Stomach (tissue), 8 donors: ENCODE measurements at regions not wholly inside any gene's neighbourhood (a gene's known extent, or its start where the extent isn't known, plus 50 kb on each side); places are given as distances from the start of the nearest gene placed in this dataset.

ENCODE experiments used
- DNase-seq, 2 donors: peaks; one replicate each; pipeline versions ENCODE4 v3.0.0 to v3.0.0-alpha.2; 2013 to 2019
- H3K27ac ChIP-seq, 5 donors: fragments of 200-600 bp in 4 of 5; sonication (generic) in 4 of 5; one replicate each; pipeline ENCODE4 v1.5.1; 2013 to 2019; ENCODE audit warnings: mild to moderate bottlenecking in 1 of 5, moderate library complexity in 1 of 5
- H3K27me3 ChIP-seq, 3 donors: fragments of 200-600 bp; sonication (generic); one replicate each; pipeline ENCODE4 v1.5.1; 2017 to 2019; ENCODE audit warnings: mixed run types in 1 of 3
- H3K36me3 ChIP-seq, 4 donors: fragments of 200-600 bp; sonication (generic); 1 replicate in 3 of 4; 2 replicates in 1 of 4; pipeline ENCODE4 v1.5.1; 2016 to 2019
- H3K4me1 ChIP-seq, 4 donors: fragments of 200-600 bp; sonication (generic); one replicate each; pipeline ENCODE4 v1.5.1; 2016 to 2019
- H3K4me3 ChIP-seq, 4 donors: fragments of 200-600 bp; sonication (generic) in 3 of 4; one replicate each; pipeline ENCODE4 v1.5.1; 2016 to 2019; ENCODE audit warnings: mild to moderate bottlenecking in 1 of 4
- H3K9me3 ChIP-seq, 4 donors: fragments of 200-600 bp; sonication (generic); one replicate each; pipeline ENCODE4 v1.5.1; 2016 to 2019
- CTCF ChIP-seq, 7 experiments: fragments of 450-650 bp in 4 of 7; fragments of 200-600 bp in 3 of 7; sonication (generic) in 3 of 7; IDR thresholded peaks; one replicate each; pipeline ENCODE4 v1.5.1; 2016 to 2019; ENCODE audit warnings: antibody characterized with exemption in 7 of 7, control low read depth in 2 of 7, mild to moderate bottlenecking in 1 of 7
- EP300 ChIP-seq: sonication (generic); formaldehyde crosslinking; IDR thresholded peaks from one replicate; pipeline ENCODE4 v1.6.1; 2017; ENCODE audit warnings: antibody characterized with exemption
- POLR2A ChIP-seq, 4 donors: fragments of 450-650 bp; IDR thresholded peaks; one replicate each; pipeline ENCODE4 v1.6.1; 2016; ENCODE audit warnings: antibody characterized with exemption in 4 of 4, control low read depth in 2 of 4, mild to moderate bottlenecking in 1 of 4, moderate library complexity in 1 of 4
- POLR2AphosphoS5 ChIP-seq, 3 donors: sonication (generic); formaldehyde crosslinking; IDR thresholded peaks; one replicate each; pipeline ENCODE4 v1.6.1; 2016; ENCODE audit warnings: antibody characterized with exemption in 3 of 3
- WGBS, 5 donors: extraction: QIAGEN DNeasy Blood & Tissue Kit in 3 of 5; methylation state at CpG; one replicate each; pipeline versions ENCODE4 v1.1.5 to v1.1.7; 2013 to 2018; 5-methylcytosine and 5-hydroxymethylcytosine counted together
- intact Hi-C: fragments of 100-400 bp; cut with DNase I; formaldehyde crosslinking; loops from one replicate; pipeline ENCODE4 v1.15.1; 2023; ENCODE audit warnings: low total_unique reads
- donor health status: healthy with polysubstance abuse.
- donor health status: Bipolar disorder and iron deficiency.
- donor health status: healthy.

- intact Hi-C loops: no loop called here
- H3K36me3 ChIP-seq: no peaks in the 10 kb centered on the region
- no peak overlapping the region for H3K4me3 ChIP-seq
- no peaks in the 10 kb centered on the region for H3K9me3 ChIP-seq
- no peak for DNase-seq
- no peaks in the 10 kb centered on the region for H3K27me3 ChIP-seq
- H3K4me1 ChIP-seq: no peaks in the 10 kb centered on the region
- no peak overlapping the region for H3K27ac ChIP-seq
- 39 to 60% (median 55%) methylated on average over 4 of the region's 4 CpGs; no CpG with 5 or more reads in 2 of the 5 donors for WGBS, 5 donors
- no peak for TF ChIP-seq POLR2A (IDR thresholded peaks at IDR 0.05)
- TF ChIP-seq POLR2AphosphoS5 (IDR thresholded peaks at IDR 0.05): no peak
- no peak for TF ChIP-seq CTCF (IDR thresholded peaks at IDR 0.05)
- no peak for TF ChIP-seq EP300
Observed at GRCh38 chrY:19058831-19059370, 285.4 kb upstream of the HSFY2 start.

GRCh38 chrY:19056138-19056469 is 282.6 kb upstream of the HSFY2 start:
- Histone ChIP-seq H3K9me3 (no peaks in the 10 kb centered on the region), H3K4me3 (no peak overlapping the region), H3K27me3 (no peaks in the 10 kb centered on the region), H3K27ac (no peak overlapping the region), H3K36me3 (no peaks in the 10 kb centered on the region), H3K4me1 (no peaks in the 10 kb centered on the region)
- TF ChIP-seq CTCF (IDR thresholded peaks at IDR 0.05) (no peak), EP300 (no peak), POLR2AphosphoS5 (IDR thresholded peaks at IDR 0.05) (no peak), POLR2A (IDR thresholded peaks at IDR 0.05) (no peak)
- WGBS, 5 donors: 34 to 71% (median 70%) methylated on average over 1 of the region's 1 CpG; no CpG with 5 or more reads in 2 of the 5 donors
- no peak for DNase-seq
- intact Hi-C loops: no loop called here

GRCh38 chrY:19055232-19056137 is 281.9 kb upstream of the HSFY2 start:
- TF ChIP-seq POLR2A (IDR thresholded peaks at IDR 0.05) (no peak), POLR2AphosphoS5 (IDR thresholded peaks at IDR 0.05) (no peak), EP300 (no peak), CTCF (IDR thresholded peaks at IDR 0.05) (no peak)
- Histone ChIP-seq H3K27ac (no peak overlapping the region), H3K4me3 (no peak overlapping the region), H3K4me1 (no peaks in the 10 kb centered on the region), H3K27me3 (no peaks in the 10 kb centered on the region), H3K9me3 (no peaks in the 10 kb centered on the region), H3K36me3 (no peaks in the 10 kb centered on the region)
- intact Hi-C loops: no loop called here
- WGBS, 5 donors: 55 to 85% (median 85%) methylated on average over 5 of the region's 5 CpGs; no CpG with 5 or more reads in 2 of the 5 donors
- no peak for DNase-seq

- TF ChIP-seq POLR2A (IDR thresholded peaks at IDR 0.05) (no peak), CTCF (IDR thresholded peaks at IDR 0.05) (no peak), POLR2AphosphoS5 (IDR thresholded peaks at IDR 0.05) (no peak), EP300 (no peak)
- intact Hi-C loops: no loop called here
Observed at GRCh38 chrY:19053806-19054205, 280.3 kb upstream of the HSFY2 start.

More at GRCh38 chrY:19053806-19054205, 280.3 kb upstream of the HSFY2 start:
- Histone ChIP-seq H3K9me3 (no peaks in the 10 kb centered on the region), H3K27ac (no peak overlapping the region), H3K4me1 (no peaks in the 10 kb centered on the region), H3K27me3 (no peaks in the 10 kb centered on the region), H3K4me3 (no peak overlapping the region), H3K36me3 (no peaks in the 10 kb centered on the region)
- DNase-seq: no peak
- 75 to 87% (median 78%) methylated on average over 5 of the region's 5 CpGs; no CpG with 5 or more reads in 2 of the 5 donors for WGBS, 5 donors
